HG03520 (cell line): ENCODE measurements at regions not wholly inside any gene's neighbourhood (a gene's known extent, or its start where the extent isn't known, plus 50 kb on each side); places are given as distances from the start of the nearest gene placed in this dataset.

Experiments
- ATAC-seq: cut with Tn5 transposase; IDR thresholded peaks from one replicate; pipeline ENCODE4 v1.9.1; 2021; ENCODE audit warnings: mild to moderate bottlenecking, moderate library complexity; ENCODE audit not compliant: unreplicated experiment

DNA sequence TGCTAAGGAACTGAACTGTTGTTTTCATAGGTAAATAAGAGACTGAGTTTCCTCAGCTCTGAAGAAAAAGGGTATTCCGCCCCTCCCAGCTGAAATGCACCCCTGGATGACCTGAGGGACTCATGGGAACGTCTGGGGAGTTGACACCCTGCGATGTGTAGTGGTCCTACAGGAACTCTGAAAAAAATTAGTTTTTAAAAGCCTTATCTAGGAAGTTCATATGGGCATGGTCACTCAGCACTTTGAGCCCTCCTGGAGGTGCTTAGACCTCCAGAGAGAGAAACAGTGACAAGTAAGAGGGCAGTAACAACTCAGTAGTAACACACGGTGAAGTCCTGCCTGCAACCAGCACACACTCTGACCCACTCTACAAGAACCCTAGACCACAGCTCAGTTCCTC lies 91.2 kb upstream of the CNOT2 start:
- no peak for ATAC-seq

GRCh38 chr12:70154087-70154638 lies 89.1 kb upstream of the CNOT2 start:
- ATAC-seq, result no peak

- ATAC-seq, result no peak
Measured at GRCh38 chr12:70154960-70155589, 88.2 kb upstream of the CNOT2 start.

DNA sequence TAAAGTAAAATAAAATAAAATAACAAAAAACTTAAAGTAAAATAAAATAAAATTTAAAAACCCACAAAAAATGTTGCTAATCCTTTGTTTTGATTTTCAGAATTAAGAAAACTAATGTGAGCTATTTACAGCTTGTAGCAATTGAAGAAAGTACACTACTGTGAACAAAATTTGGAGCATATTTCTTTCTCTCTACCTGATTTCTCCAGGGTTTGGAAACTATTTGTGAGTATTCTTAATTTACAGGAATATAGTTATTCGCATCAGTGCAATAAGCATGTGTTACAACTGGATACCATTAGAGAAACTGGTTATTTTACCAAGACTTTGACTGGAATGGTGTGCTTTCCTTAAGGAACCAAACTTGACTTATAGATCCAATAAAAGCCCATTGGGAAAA lies 86.1 kb upstream of the CNOT2 start:
- no peak for ATAC-seq

- ATAC-seq, result no peak
Measured at GRCh38 chr12:70165450-70165849, 77.8 kb upstream of the CNOT2 start.

GRCh38 chr12:70176290-70176689 lies 66.9 kb upstream of the CNOT2 start:
- no peak for ATAC-seq

GRCh38 chr12:70177631-70178030 lies 65.6 kb upstream of the CNOT2 start:
- ATAC-seq, result no peak

GRCh38 chr12:70178038-70178437 lies 65.2 kb upstream of the CNOT2 start:
- no peak for ATAC-seq

DNA sequence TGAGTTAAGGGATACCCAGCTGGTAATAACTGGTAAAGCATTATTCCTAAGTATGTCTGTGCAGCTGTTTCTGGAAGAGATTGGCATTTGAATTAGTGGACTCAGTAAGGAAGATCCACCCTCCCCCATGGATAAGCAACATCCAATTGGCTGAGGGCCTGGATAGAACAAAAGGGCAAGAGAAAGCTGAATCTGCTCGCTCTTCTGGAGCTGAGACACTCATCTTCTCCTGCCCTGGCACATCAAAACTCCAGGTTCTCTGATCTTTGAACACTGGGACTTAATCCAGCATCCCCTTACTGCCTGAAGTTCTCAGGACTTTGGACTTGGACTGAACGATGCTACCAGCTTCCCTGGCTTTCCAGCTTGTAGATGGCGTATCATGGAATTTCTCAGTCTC lies 63.1 kb upstream of the CNOT2 start:
- ATAC-seq, result no peak

- ATAC-seq, result no peak
Measured at GRCh38 chr12:70185301-70185700, 57.9 kb upstream of the CNOT2 start.

DNA sequence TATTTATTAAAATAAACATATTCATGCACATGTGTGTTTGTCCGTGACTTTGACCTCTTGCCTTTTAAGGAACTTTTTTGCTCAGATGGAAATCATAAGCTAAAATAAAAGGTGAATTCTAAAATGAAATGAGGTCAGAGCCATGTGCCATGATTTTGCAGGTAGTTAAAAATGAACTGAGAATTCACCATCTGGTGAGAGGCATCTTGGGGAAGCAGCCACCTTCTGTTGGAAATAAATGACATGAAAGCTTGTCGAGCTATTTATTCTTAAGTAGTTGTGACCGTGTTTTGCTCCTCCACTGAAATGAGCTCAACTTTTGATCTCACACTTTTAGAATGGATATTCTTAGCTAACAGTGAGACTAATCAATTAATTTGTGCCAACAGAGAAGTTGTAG lies 56.8 kb upstream of the CNOT2 start:
- no peak for ATAC-seq

- no peak for ATAC-seq
Measured at GRCh38 chr12:70190262-70191010, 52.8 kb upstream of the CNOT2 start.
